ENCODE measurements at regions not wholly inside any gene's neighbourhood (a gene's known extent, or its start where the extent isn't known, plus 50 kb on each side); places are given as distances from the start of the nearest gene placed in this dataset.

- H3K27me3 Mint-ChIP-seq = no peaks in the 10 kb centered on the region
- H3K9me3 Mint-ChIP-seq = peaks cover 0 to 1% (median 0%) of the 10 kb centered on the region in 7 donors
- ATAC-seq (ENCODE audit: low read depth in 2 of 2) (no peak), DNase-seq (no peak)
- no peak overlapping the region for H3K27ac Mint-ChIP-seq
- no peak overlapping the region for H3K4me3 Mint-ChIP-seq
- no peaks in the 10 kb centered on the region for H3K4me1 Mint-ChIP-seq
- no peaks in the 10 kb centered on the region for H3K36me3 Mint-ChIP-seq
Measured at GRCh38 chrX:138769918-138770317, 58.4 kb upstream of the FGF13 start.

- ATAC-seq (ENCODE audit: low read depth in 2 of 2) (no peak), DNase-seq (no peak)
- H3K4me1 Mint-ChIP-seq = no peaks in the 10 kb centered on the region
- no peaks in the 10 kb centered on the region for H3K9me3 Mint-ChIP-seq
- H3K27me3 Mint-ChIP-seq = peaks cover 0 to 6% (median 0%) of the 10 kb centered on the region in 3 donors
- H3K36me3 Mint-ChIP-seq = no peaks in the 10 kb centered on the region
- H3K27ac Mint-ChIP-seq = no peak overlapping the region
- no peak overlapping the region for H3K4me3 Mint-ChIP-seq
Measured at GRCh38 chrX:138765051-138765450, 53.5 kb upstream of the FGF13 start.

GRCh38 chrX:138763761-138764160 lies 52.2 kb upstream of the FGF13 start:
- no peaks in the 10 kb centered on the region for H3K9me3 Mint-ChIP-seq
- ATAC-seq (ENCODE audit: low read depth in 2 of 2) = no peak
- no peak overlapping the region for H3K27ac Mint-ChIP-seq
- H3K4me1 Mint-ChIP-seq = no peaks in the 10 kb centered on the region
- H3K36me3 Mint-ChIP-seq = no peaks in the 10 kb centered on the region
- no peak for DNase-seq
- peaks cover 0 to 6% (median 0%) of the 10 kb centered on the region in 3 donors for H3K27me3 Mint-ChIP-seq
- H3K4me3 Mint-ChIP-seq = no peak overlapping the region

- Mint-ChIP-seq H3K4me1 (no peaks in the 10 kb centered on the region), H3K4me3 (no peak overlapping the region), H3K27ac (no peak overlapping the region), H3K9me3 (peaks cover 0 to 2% (median 0%) of the 10 kb centered on the region in 7 donors), H3K36me3 (no peaks in the 10 kb centered on the region), H3K27me3 (peaks cover 0 to 6% (median 6%) of the 10 kb centered on the region in 3 donors)
- DNase-seq = no peak
- no peak for ATAC-seq (ENCODE audit: low read depth in 2 of 2)
Measured at GRCh38 chrX:138761380-138761779, 49.9 kb upstream of the FGF13 start.

All from naive B cell (primary cell).